Calu3 (cell line): ENCODE measurements at regions not wholly inside any gene's neighbourhood (a gene's known extent, or its start where the extent isn't known, plus 50 kb on each side); places are given as distances from the start of the nearest gene placed in this dataset.

Source experiments
- BruUV-seq: library from RNA; stranded (reverse); fragments of 400-500 nt; replicated peaks from 2 replicates; lab custom pipeline; 2021; lab: Mats Ljungman, UMichigan
- CTCF ChIA-PET: fragments of 300-600 bp; sonication (Branson Sonifier 250); formaldehyde crosslinking; loops from one replicate; lab custom pipeline; 2022; ENCODE audit warnings: antibody characterized with exemption; lab: Charles Lee
- DNase-seq: peaks from one replicate; pipeline ENCODE4 v3.0.0; 2022
- H3K27ac Mint-ChIP-seq: one replicate; pipeline ENCODE4 v1.8.0; 2022; ENCODE audit warnings: mixed read lengths; ENCODE audit not compliant: unreplicated experiment
- H3K27me3 Mint-ChIP-seq: one replicate; pipeline ENCODE4 v1.8.0; 2022; ENCODE audit warnings: mixed read lengths; ENCODE audit not compliant: unreplicated experiment
- H3K36me3 Mint-ChIP-seq: one replicate; pipeline ENCODE4 v1.8.0; 2022; ENCODE audit warnings: mild to moderate bottlenecking, moderate library complexity, mixed read lengths; ENCODE audit not compliant: insufficient read depth, unreplicated experiment
- H3K4me1 Mint-ChIP-seq: one replicate; pipeline ENCODE4 v1.8.0; 2022; ENCODE audit warnings: mild to moderate bottlenecking, low read depth, mixed read lengths; ENCODE audit not compliant: unreplicated experiment
- H3K4me3 Mint-ChIP-seq: one replicate; pipeline ENCODE4 v1.8.0; 2022; ENCODE audit warnings: mild to moderate bottlenecking, low read depth, moderate library complexity, mixed read lengths; ENCODE audit not compliant: unreplicated experiment
- H3K9me3 Mint-ChIP-seq: one replicate; pipeline ENCODE4 v1.8.0; 2022; ENCODE audit warnings: low read depth, mixed read lengths; ENCODE audit not compliant: unreplicated experiment
- CTCF ChIP-seq: fragments of 200-600 bp; IDR thresholded peaks from one replicate; pipeline ENCODE4 v1.8.0; 2022; ENCODE audit warnings: antibody characterized with exemption; ENCODE audit not compliant: unreplicated experiment
- intact Hi-C: fragments of 100-400 bp; cut with micrococcal nuclease; formaldehyde crosslinking; loops from one replicate; pipeline ENCODE4 v1.10.0; 2022; ENCODE audit not compliant: unreplicated experiment

DNA sequence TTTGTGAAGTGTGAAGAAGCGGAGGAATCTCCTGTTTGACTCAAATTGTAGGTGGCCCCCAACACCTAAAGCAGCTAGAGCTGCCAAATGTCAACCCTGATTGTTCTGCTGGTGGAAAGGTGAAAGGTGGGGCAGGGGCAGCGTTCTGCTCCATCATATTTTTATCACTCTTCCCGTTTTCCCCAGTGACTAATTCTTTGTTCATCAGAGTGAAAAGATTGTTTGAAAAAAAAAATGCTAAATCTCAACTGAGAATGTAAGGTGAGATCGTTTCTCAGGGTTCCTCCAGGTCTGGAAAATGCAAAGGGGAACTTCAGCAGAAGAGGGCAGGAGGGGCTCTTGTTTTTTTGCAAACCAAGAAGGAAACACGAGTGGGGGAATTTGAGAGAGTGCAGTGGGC is 137.7 kb downstream of the MN1 start:
- CTCF ChIA-PET, result no interaction called here
- intact Hi-C loops, result no loop called here
- TF ChIP-seq CTCF, result no peak
- no peak overlapping the region for H3K27ac Mint-ChIP-seq
- H3K4me3 Mint-ChIP-seq, result no peak overlapping the region
- H3K4me1 Mint-ChIP-seq, result peaks cover 39% of the 10 kb centered on the region
- H3K36me3 Mint-ChIP-seq, result no peaks in the 10 kb centered on the region
- H3K27me3 Mint-ChIP-seq, result no peaks in the 10 kb centered on the region
- peaks cover 2% of the 10 kb centered on the region for H3K9me3 Mint-ChIP-seq
- BruUV-seq, result no TSS peak
- no peak for DNase-seq

GRCh38 chr22:27666272-27666997 is 135.1 kb downstream of the MN1 start:
- Mint-ChIP-seq H3K27ac (peak overlapping the region; percentile 13), H3K4me1 (peaks cover 62% of the 10 kb centered on the region), H3K36me3 (peaks cover 14% of the 10 kb centered on the region), H3K27me3 (no peaks in the 10 kb centered on the region), H3K4me3 (no peak overlapping the region), H3K9me3 (peaks cover 2% of the 10 kb centered on the region)
- no peak for DNase-seq
- CTCF ChIA-PET, result no interaction called here
- intact Hi-C loops, result no loop called here
- no TSS peak for BruUV-seq
- TF ChIP-seq CTCF, result no peak

DNA sequence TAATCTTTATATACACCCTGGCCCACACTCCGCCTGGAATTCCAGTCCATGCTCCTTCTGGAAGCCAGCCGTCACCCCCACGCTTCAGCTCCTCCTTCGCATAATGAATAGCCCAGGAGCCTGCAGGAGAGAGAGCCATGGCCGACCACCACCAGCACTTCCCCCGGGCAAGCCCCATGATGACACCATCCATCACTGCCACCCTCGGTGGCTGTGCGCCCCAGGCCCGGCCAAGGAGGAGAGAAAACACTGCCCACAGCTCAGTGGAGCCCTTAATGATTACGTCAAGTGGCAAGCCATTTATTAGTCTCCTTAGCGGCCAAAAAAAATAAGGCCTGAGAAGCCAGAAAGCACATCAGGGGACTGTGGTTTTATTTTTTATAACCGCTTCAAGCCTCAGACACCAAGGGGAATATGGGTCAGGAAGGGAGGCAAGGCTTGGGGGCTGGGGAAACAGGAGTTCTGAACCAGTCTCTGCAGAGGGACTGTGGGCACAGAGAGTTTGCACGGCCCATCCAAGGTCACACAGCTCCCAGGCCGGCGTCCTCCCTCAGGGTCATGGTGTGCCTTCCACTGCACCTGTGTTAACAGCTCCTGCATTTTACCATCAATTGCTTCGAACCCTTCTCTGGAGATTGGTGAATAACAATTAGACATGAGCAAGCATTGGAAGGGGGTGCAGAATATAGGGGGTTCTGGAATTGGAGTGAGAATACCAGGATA is 134.3 kb downstream of the MN1 start:
- Mint-ChIP-seq H3K4me3 (no peak overlapping the region), H3K4me1 (peaks cover 63% of the 10 kb centered on the region), H3K27me3 (no peaks in the 10 kb centered on the region)

More for the DNA sequence above, 134.3 kb downstream of the MN1 start:
- no TSS peak for BruUV-seq
- no peak for DNase-seq
- intact Hi-C loops, result no loop called here
- Mint-ChIP-seq H3K36me3 (peaks cover 14% of the 10 kb centered on the region), H3K27ac (peak overlapping the region; percentile 13), H3K9me3 (peaks cover 2% of the 10 kb centered on the region)
- CTCF ChIA-PET, result no interaction called here
- no peak for TF ChIP-seq CTCF
